Stomach (tissue), 8 donors: ENCODE measurements at regions not wholly inside any gene's neighbourhood (a gene's known extent, or its start where the extent isn't known, plus 50 kb on each side); places are given as distances from the start of the nearest gene placed in this dataset.

Experiments
- DNase-seq, 2 donors: peaks; one replicate each; pipeline versions ENCODE4 v3.0.0 to v3.0.0-alpha.2; 2013 to 2019
- H3K27ac ChIP-seq, 5 donors: fragments of 200-600 bp in 4 of 5; sonication (generic) in 4 of 5; one replicate each; pipeline ENCODE4 v1.5.1; 2013 to 2019; ENCODE audit warnings: mild to moderate bottlenecking in 1 of 5, moderate library complexity in 1 of 5
- H3K27me3 ChIP-seq, 3 donors: fragments of 200-600 bp; sonication (generic); one replicate each; pipeline ENCODE4 v1.5.1; 2017 to 2019; ENCODE audit warnings: mixed run types in 1 of 3
- H3K36me3 ChIP-seq, 4 donors: fragments of 200-600 bp; sonication (generic); 1 replicate in 3 of 4; 2 replicates in 1 of 4; pipeline ENCODE4 v1.5.1; 2016 to 2019
- H3K4me1 ChIP-seq, 4 donors: fragments of 200-600 bp; sonication (generic); one replicate each; pipeline ENCODE4 v1.5.1; 2016 to 2019
- H3K4me3 ChIP-seq, 4 donors: fragments of 200-600 bp; sonication (generic) in 3 of 4; one replicate each; pipeline ENCODE4 v1.5.1; 2016 to 2019; ENCODE audit warnings: mild to moderate bottlenecking in 1 of 4
- H3K9me3 ChIP-seq, 4 donors: fragments of 200-600 bp; sonication (generic); one replicate each; pipeline ENCODE4 v1.5.1; 2016 to 2019
- CTCF ChIP-seq, 7 experiments: fragments of 450-650 bp in 4 of 7; fragments of 200-600 bp in 3 of 7; sonication (generic) in 3 of 7; IDR thresholded peaks; one replicate each; pipeline ENCODE4 v1.5.1; 2016 to 2019; ENCODE audit warnings: antibody characterized with exemption in 7 of 7, control low read depth in 2 of 7, mild to moderate bottlenecking in 1 of 7
- EP300 ChIP-seq: sonication (generic); formaldehyde crosslinking; IDR thresholded peaks from one replicate; pipeline ENCODE4 v1.6.1; 2017; ENCODE audit warnings: antibody characterized with exemption
- POLR2A ChIP-seq, 4 donors: fragments of 450-650 bp; IDR thresholded peaks; one replicate each; pipeline ENCODE4 v1.6.1; 2016; ENCODE audit warnings: antibody characterized with exemption in 4 of 4, control low read depth in 2 of 4, mild to moderate bottlenecking in 1 of 4, moderate library complexity in 1 of 4
- POLR2AphosphoS5 ChIP-seq, 3 donors: sonication (generic); formaldehyde crosslinking; IDR thresholded peaks; one replicate each; pipeline ENCODE4 v1.6.1; 2016; ENCODE audit warnings: antibody characterized with exemption in 3 of 3
- WGBS, 5 donors: extraction: QIAGEN DNeasy Blood & Tissue Kit in 3 of 5; methylation state at CpG; one replicate each; pipeline versions ENCODE4 v1.1.5 to v1.1.7; 2013 to 2018; 5-methylcytosine and 5-hydroxymethylcytosine counted together
- intact Hi-C: fragments of 100-400 bp; cut with DNase I; formaldehyde crosslinking; loops from one replicate; pipeline ENCODE4 v1.15.1; 2023; ENCODE audit warnings: low total_unique reads
- donor health status: healthy with polysubstance abuse.
- donor health status: Bipolar disorder and iron deficiency.
- donor health status: healthy.

DNA sequence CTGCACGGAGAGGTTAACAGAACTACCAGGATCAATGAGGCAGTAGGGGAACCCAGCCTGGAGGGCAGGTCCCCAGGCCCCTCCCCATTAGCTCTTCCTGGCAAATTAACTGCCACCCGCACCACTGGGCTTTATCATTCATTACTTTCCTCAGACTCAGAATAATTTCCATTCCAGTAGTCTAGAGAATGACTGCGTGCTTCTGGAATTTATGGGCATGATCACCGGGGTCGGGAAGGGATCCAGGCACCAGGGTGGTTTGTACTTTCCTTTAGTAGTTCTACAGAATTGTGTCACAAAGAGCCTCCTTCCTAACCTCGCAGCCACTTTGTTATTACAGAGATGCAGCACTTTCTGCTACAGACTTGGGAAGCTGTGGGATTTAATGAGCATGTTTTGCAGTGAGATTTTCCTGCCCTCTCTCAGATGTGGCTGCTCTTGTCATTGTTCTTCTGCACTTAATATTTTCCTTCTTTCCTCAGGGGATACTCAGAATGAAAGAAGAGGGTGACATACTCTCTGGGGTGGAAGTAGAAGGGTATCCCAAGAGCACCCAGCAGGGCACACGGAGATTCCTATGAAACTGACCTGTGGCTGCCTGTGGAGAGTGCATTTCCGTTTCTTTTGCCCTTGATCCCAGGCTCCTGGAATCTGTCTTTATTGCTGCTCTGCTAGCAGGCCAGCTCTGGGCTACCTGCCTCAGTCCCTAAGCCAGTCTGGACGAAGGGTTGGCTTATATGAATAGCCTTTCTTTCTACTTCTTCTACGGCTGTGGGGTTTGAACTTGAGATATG is 285.0 kb upstream of the SLC10A2 start:
- Histone ChIP-seq H3K36me3 (no peaks in the 10 kb centered on the region), H3K4me3 (no peak overlapping the region), H3K27ac (no peak overlapping the region), H3K9me3 (peaks cover 0 to 11% (median 1%) of the 10 kb centered on the region in 4 donors), H3K4me1 (no peaks in the 10 kb centered on the region), H3K27me3 (no peaks in the 10 kb centered on the region)
- 28 to 38% (median 35%) methylated on average over 10 of the region's 10 CpGs for WGBS, 5 donors
- intact Hi-C loops: no loop called here
- DNase-seq: peak in 1 of 2 donors; percentile 17
- TF ChIP-seq EP300 (no peak), CTCF (IDR thresholded peaks at IDR 0.05) (no peak), POLR2AphosphoS5 (IDR thresholded peaks at IDR 0.05) (no peak), POLR2A (IDR thresholded peaks at IDR 0.05) (no peak)

DNA sequence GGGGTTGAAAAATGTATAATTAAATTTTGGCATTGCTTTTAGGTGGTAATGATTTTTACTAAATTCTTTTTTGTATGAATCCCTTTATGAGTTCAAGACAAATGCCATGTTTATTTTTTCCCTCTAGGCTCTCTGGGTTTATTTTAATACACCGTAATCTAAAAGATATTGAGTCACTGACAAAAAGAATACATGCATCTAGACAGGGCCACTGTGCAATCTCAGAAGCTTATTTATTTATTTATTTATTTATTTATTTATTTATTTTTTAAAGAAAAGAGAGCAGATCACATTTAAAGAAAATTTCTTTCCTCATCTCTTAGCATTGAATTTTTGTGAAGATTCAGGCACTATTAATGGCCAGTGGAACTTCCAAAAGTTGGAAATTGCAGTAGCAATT is 283.9 kb upstream of the SLC10A2 start:
- H3K27ac ChIP-seq: no peak overlapping the region
- intact Hi-C loops: no loop called here
- H3K36me3 ChIP-seq: no peaks in the 10 kb centered on the region
- no peak for DNase-seq
- WGBS, 5 donors: 58 to 77% (median 66%) methylated on average over 1 of the region's 1 CpG
- TF ChIP-seq POLR2AphosphoS5 (IDR thresholded peaks at IDR 0.05): no peak
- TF ChIP-seq EP300: no peak
- no peaks in the 10 kb centered on the region for H3K4me1 ChIP-seq
- peaks cover 0 to 12% (median 10%) of the 10 kb centered on the region in 4 donors for H3K9me3 ChIP-seq
- H3K4me3 ChIP-seq: no peak overlapping the region
- H3K27me3 ChIP-seq: no peaks in the 10 kb centered on the region

GRCh38 chr13:103349211-103349980 is 283.2 kb upstream of the SLC10A2 start:
- Histone ChIP-seq H3K4me3 (no peak overlapping the region), H3K9me3 (peaks cover 0 to 20% (median 12%) of the 10 kb centered on the region in 4 donors), H3K36me3 (no peaks in the 10 kb centered on the region), H3K4me1 (no peaks in the 10 kb centered on the region), H3K27ac (no peak overlapping the region), H3K27me3 (no peaks in the 10 kb centered on the region)
- intact Hi-C loops: no loop called here
- peak in 1 of 2 donors; percentile 38 for DNase-seq
- TF ChIP-seq POLR2A (IDR thresholded peaks at IDR 0.05) (no peak), POLR2AphosphoS5 (IDR thresholded peaks at IDR 0.05) (no peak), EP300 (no peak), CTCF (IDR thresholded peaks at IDR 0.05) (no peak)
- 33 to 39% (median 36%) methylated on average over 6 of the region's 6 CpGs for WGBS, 5 donors

DNA sequence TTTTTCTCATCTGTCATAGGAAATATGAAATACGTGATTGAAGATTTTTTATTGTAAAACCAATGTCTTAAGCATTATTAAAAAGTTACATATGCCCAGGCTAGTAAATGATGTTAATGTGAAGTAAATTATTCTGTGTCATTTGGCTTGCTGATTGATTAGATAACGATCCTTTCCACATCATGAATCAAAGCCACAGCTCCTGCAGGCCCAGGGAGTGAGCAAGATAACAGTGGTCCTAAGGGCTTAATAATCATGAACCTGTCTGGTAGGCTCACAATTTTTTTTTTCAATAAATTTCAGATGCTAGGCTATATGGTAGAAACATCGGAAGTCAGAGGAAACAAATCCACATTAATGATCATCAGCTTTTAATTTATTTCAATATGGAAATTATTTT is 269.0 kb upstream of the SLC10A2 start:
- DNase-seq: no peak
- no peak for TF ChIP-seq POLR2AphosphoS5 (IDR thresholded peaks at IDR 0.05)
- TF ChIP-seq CTCF (IDR thresholded peaks at IDR 0.05): no peak
- intact Hi-C loops: no loop called here
- Histone ChIP-seq H3K9me3 (no peaks in the 10 kb centered on the region), H3K4me3 (no peak overlapping the region), H3K36me3 (no peaks in the 10 kb centered on the region), H3K27me3 (no peaks in the 10 kb centered on the region), H3K27ac (no peak overlapping the region), H3K4me1 (no peaks in the 10 kb centered on the region)
- 61 to 87% (median 78%) methylated on average over 3 of the region's 3 CpGs for WGBS, 5 donors
